PFSK-1 (cell line): ENCODE measurements at regions not wholly inside any gene's neighbourhood (a gene's known extent, or its start where the extent isn't known, plus 50 kb on each side); places are given as distances from the start of the nearest gene placed in this dataset.

Experiments used
- FOXP2 ChIP-seq: optimal IDR thresholded peaks from 2 replicates; pipeline ENCODE3; 2011; ENCODE audit warnings: borderline replicate concordance, control low read depth, inconsistent platforms; ENCODE audit not compliant: insufficient read depth; ENCODE audit errors: extremely low read length, extremely low read depth
- POLR2AphosphoS5 ChIP-seq: IDR thresholded peaks from 2 replicates; pipeline ENCODE4 v1.6.1; 2012; ENCODE audit warnings: low read depth, mild to moderate bottlenecking, control low read depth, low read length, moderate library complexity
- SIN3A ChIP-seq: IDR thresholded peaks from 2 replicates; pipeline ENCODE4 v1.6.1; 2012; ENCODE audit warnings: mild to moderate bottlenecking, low read length, moderate library complexity, borderline replicate concordance; ENCODE audit not compliant: insufficient read depth
- TAF1 ChIP-seq: IDR thresholded peaks from 2 replicates; pipeline ENCODE4 v1.6.1; 2012; ENCODE audit warnings: low read length, control low read depth, borderline replicate concordance; ENCODE audit not compliant: insufficient read depth
- TF ChIP-seq, protein P1 (sequence below), 2 experiments: IDR thresholded peaks; 2 replicates each; pipeline versions ENCODE4 v1.6.1 to v1.8.0; 2011 to 2012; ENCODE audit warnings: low read depth in 2 of 2, low read length in 2 of 2, control low read depth in 1 of 2, inconsistent platforms in 1 of 2, mild to moderate bottlenecking in 1 of 2, moderate library complexity in 1 of 2; ENCODE audit not compliant: insufficient read depth in 1 of 2

DNA sequence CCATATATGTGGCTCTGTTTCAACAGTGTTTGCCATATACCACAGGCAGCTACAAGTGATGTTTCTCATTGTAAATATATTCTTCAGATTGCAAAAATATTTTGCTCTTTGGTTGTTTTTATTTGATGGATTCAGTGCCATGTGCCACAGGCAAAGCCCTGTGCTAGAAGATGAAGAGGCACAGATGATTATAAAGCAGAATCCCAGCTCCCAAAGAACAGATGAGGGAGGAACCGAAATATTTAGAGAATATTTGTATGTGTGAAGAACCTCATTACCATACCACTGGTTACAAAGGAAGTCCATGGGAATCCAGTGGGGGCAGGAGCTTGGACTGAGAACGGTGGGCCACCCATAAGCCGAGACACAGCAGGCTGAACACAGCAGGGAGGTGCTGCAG, 143.8 kb upstream of the NDUFV2 start:
- TF ChIP-seq TAF1 (no peak), SIN3A (no peak), POLR2AphosphoS5 (no peak), FOXP2 (no peak)
- TF ChIP-seq, protein P1, sequence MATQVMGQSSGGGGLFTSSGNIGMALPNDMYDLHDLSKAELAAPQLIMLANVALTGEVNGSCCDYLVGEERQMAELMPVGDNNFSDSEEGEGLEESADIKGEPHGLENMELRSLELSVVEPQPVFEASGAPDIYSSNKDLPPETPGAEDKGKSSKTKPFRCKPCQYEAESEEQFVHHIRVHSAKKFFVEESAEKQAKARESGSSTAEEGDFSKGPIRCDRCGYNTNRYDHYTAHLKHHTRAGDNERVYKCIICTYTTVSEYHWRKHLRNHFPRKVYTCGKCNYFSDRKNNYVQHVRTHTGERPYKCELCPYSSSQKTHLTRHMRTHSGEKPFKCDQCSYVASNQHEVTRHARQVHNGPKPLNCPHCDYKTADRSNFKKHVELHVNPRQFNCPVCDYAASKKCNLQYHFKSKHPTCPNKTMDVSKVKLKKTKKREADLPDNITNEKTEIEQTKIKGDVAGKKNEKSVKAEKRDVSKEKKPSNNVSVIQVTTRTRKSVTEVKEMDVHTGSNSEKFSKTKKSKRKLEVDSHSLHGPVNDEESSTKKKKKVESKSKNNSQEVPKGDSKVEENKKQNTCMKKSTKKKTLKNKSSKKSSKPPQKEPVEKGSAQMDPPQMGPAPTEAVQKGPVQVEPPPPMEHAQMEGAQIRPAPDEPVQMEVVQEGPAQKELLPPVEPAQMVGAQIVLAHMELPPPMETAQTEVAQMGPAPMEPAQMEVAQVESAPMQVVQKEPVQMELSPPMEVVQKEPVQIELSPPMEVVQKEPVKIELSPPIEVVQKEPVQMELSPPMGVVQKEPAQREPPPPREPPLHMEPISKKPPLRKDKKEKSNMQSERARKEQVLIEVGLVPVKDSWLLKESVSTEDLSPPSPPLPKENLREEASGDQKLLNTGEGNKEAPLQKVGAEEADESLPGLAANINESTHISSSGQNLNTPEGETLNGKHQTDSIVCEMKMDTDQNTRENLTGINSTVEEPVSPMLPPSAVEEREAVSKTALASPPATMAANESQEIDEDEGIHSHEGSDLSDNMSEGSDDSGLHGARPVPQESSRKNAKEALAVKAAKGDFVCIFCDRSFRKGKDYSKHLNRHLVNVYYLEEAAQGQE (IDR thresholded peaks at IDR 0.05; ENCODE audit: insufficient read depth in 1 of 2, low read depth in 2 of 2, low read length in 2 of 2): no peak

GRCh38 chr18:8959551-8960135, 142.9 kb upstream of the NDUFV2 start:
- TF ChIP-seq SIN3A (no peak), FOXP2 (no peak), TAF1 (no peak), POLR2AphosphoS5 (no peak)
- TF ChIP-seq, protein P1 (IDR thresholded peaks at IDR 0.05; ENCODE audit: insufficient read depth in 1 of 2, low read depth in 2 of 2, low read length in 2 of 2): no peak

- TF ChIP-seq TAF1 (no peak), FOXP2 (no peak), POLR2AphosphoS5 (no peak), SIN3A (no peak)
- TF ChIP-seq, protein P1 (IDR thresholded peaks at IDR 0.05; ENCODE audit: insufficient read depth in 1 of 2, low read depth in 2 of 2, low read length in 2 of 2): no peak
Measured at GRCh38 chr18:8960740-8961657, 141.5 kb upstream of the NDUFV2 start.

GRCh38 chr18:8962192-8962779, 140.2 kb upstream of the NDUFV2 start:
- TF ChIP-seq, protein P1 (IDR thresholded peaks at IDR 0.05; ENCODE audit: insufficient read depth in 1 of 2, low read depth in 2 of 2, low read length in 2 of 2): no peak
- TF ChIP-seq SIN3A (no peak), POLR2AphosphoS5 (no peak), TAF1 (no peak), FOXP2 (no peak)
